Activated CD4-positive, alpha-beta T cell treated with anti-CD3 and anti-CD28 coated beads, Interleukin-2, amount 50 U/mL, for 48 hours (primary cell): ENCODE measurements at regions not wholly inside any gene's neighbourhood (a gene's known extent, or its start where the extent isn't known, plus 50 kb on each side); places are given as distances from the start of the nearest gene placed in this dataset.

ENCODE experiments used
- DNase-seq, 2 experiments: peaks; one replicate each; pipeline ENCODE4 v3.0.0-alpha.2; 2020

- no peak for DNase-seq
Observed at GRCh38 chr10:120984221-120984620, 133.1 kb downstream of the WDR11 start.

DNA sequence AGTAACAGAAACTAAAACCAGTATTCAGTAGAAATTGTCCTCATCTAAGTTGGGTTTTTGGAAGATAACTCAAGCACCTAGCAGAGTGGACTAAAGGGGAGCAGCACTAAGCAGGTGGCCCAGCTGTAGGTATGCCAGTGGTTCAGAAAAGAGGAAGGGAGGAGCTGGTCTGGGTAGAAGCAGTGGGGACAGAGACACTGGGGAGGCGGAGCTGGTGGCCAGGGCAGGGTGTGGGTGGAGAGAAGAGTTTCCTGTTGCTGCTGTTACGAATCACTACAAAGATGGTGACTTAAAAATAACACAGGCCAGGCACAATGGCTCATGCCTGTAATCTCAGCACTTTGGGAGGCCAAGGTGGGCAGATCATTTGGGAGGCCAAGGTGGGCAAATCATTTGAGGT is 136.2 kb downstream of the WDR11 start:
- no peak for DNase-seq

DNA sequence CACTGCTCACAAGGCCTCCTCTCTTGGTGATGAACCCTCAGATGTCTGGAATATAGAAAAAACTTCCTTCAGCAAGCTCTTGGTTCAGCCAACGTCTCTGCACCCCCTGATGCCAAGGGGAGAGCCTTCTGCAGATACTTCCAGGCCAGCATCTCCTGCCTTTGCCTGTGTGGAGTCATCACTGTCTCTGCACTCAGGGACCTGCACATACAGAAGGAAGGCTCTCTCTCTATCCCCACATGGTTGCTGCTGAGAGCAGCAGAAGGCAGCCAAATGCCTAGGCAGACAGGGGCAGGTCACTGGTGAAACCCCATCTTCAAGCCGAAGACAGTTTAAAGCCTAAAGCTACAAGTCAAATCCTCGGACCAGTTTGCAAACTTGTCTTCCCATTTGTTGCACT is 137.6 kb downstream of the WDR11 start:
- DNase-seq, result no peak

GRCh38 chr10:120989279-120989678 is 138.1 kb downstream of the WDR11 start:
- no peak for DNase-seq

- no peak for DNase-seq
Observed at GRCh38 chr10:120989996-120990598, 138.9 kb downstream of the WDR11 start.

DNA sequence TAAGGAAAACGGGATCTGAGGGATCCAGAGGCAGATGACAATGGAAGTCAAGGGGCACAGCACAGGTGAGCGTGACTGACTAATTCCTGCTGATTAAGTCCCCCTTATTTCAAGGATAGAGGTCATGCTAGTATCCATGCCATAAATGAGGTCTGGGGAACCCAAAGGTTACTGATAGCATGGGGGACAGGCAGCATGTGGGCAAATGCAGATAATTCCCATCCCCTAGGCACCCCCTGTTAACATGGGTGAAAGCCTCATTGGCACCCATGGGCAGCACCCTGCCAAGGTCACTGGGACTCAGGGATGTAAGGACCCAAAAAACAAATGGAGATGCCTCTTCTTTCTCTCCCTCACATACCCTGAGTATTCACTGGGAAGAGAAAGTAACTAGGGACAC is 139.7 kb downstream of the WDR11 start:
- no peak for DNase-seq

- DNase-seq, result no peak
Observed at GRCh38 chr10:120993089-120993488, 141.9 kb downstream of the WDR11 start.

DNA sequence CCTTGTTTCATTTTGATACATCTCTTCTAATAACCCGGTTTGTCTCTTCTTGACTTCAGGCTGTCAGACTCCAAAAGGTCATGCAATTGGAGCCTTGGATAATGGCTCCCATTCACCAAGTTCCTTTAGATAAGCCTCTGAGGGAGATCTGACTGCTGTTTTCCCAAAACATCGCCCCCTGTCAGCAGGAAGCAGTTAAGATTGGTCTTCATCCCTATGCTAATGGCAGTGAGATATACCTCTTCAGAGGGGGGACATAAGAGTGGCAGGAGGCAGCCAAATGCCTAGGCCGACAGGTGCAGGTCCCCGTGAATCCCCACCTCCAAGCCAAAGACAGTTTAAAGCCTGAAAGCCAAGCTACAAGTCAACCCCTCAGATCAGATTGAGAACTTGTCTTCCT is 144.6 kb downstream of the WDR11 start:
- DNase-seq, result no peak

- DNase-seq, result no peak
Observed at GRCh38 chr10:120996456-120997034, 145.4 kb downstream of the WDR11 start.

- no peak for DNase-seq
Observed at GRCh38 chr10:120997313-120997712, 146.2 kb downstream of the WDR11 start.

GRCh38 chr10:120997756-120998155 is 146.6 kb downstream of the WDR11 start:
- no peak for DNase-seq

GRCh38 chr10:120998251-120998650 is 147.1 kb downstream of the WDR11 start:
- DNase-seq, result no peak

DNA sequence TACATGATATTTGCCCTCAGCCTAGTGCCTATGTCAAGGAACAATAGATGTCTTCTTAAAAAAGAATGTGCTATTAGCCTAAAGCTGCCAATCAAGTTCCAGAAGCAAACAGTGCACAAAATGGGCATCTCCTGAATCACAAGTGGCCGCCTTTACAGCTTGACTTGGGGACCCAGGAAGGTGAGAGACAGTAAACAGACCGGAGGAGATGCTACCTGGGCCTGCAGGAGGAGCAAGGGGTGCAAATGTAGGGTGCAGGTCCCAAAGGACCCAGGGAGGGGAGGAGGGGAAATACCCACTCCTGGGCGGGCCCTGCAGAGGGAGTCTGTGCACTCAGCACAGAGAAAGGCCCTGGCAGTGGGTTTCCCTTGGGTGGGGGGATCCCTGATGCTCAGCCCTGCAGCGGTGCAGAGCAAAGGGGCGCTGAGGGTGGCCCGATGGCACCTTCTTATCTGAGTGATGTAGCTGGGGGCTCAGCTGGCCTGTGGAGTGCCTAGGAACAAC is 147.7 kb downstream of the WDR11 start:
- DNase-seq, result no peak

DNA sequence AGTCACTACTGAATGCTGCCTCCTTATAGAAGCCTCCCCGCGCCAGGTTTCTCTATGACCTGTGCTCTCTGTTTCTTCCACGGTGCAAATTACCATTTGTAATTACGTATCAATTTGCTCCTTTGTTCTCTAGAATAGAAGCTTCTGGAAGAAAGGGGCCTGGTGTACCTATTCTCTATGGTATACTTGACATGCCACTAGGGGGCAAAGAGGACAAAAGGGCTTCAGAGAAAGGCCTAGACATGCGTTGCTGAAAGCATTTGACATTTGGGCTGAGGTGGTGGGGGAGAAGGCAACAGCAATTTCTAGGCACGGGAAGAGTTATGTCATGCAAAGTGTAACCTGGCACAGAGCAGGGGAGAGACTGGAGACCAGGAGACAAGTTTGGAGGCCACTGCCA is 148.7 kb downstream of the WDR11 start:
- DNase-seq, result no peak

- DNase-seq, result no peak
Observed at GRCh38 chr10:121002586-121003205, 151.5 kb downstream of the WDR11 start.

DNA sequence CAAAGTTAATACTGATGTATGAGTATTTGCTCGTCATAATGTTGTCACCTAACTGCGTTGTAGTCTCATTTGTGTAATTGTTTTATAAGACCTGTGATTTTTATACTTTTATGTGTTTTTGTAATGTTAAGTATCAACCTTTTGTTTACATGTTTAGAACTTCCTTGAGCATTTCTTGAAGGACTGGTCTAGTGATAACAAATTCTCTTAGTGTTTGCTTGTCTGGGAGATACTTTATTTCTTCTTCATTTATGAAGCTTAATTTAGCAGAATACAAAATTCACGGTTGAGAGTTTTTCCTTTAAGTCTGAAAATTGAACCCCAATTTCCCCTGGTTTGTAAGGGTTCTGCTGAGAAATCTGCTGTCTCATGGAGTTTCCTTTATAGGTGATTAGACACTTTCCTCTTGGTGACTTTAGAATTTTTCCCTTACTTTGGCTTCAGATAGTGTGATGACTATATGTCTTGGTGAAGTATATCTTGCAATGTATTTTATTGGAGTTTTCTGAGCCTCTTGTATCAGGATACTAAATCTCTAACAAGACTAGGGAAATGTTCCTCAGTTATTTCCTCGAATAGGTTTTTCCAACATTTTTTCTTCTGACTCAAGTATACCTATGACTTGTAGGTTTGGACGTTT is 154.9 kb downstream of the WDR11 start:
- no peak for DNase-seq

DNA sequence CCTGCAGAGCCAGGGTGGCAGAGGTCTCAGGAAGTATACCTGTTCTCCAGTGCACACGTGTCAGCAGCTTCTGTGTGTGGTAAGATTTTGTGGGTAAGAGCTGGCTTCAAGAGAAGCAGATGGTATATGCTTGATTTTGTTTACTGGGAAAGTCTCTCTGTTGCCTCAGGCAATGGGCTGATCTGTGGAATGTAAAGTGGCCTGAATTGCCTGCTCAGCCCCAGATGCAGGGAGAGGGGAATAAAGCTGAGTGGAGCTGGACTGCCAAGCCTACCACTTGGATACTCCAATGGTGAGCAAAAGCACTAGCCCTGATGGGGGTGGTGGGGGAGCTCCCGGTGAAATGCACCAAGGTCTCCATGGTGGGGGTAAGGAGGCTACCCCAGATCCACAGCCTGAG is 156.1 kb downstream of the WDR11 start:
- no peak for DNase-seq

DNA sequence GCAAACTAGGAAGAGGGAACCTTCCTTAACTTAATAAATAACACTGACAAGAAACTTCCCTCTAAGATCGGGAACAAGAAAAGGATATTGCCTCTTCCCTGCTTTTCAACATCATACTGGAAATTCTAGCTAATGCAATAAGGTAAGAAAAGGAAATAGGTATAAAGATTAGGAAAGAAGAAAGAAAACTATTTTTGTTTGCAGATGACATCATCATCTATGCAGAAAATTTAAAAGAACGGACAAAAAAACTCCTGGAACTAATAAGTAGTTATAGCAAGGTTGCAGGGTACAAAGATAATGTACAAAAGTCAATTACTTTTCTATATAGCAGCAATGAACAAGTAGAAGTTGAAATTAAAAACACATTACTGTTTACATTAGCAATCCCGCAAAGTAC is 164.8 kb downstream of the WDR11 start:
- DNase-seq, result no peak

DNA sequence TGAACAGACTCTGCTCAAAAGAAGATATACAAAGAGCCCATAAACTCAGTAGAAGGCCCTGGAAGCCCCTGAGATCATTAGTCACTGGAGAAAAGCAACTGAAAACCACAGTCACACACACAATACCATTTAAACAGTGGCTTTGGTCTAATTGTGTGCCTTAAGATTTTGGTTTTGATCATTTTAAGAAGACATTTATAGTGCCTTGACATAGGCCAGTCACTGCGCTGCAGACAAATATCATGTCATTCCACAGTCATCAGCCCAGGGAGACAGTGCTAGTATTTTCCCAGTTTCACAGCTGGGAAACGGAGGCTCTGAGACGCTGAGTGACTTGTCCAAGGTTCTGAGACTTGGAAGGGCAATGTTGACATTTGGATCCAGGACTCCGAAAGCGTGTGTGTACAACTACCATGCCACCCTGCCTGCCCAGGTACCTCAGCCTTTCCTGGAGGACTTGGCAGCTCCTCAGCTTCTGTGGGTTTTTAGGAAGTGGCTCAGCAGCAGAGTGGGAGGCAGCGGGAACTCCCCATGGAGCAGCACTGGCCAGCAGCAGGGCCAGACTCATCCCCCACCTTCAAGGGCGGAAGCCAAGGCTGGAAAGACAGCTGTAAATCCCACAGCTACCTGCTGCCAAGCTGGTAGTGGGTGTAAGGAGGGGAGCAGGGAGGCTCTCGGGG is 173.9 kb downstream of the WDR11 start:
- DNase-seq, result no peak

GRCh38 chr10:121025731-121026130 is 174.6 kb downstream of the WDR11 start:
- no peak for DNase-seq

- no peak for DNase-seq
Observed at GRCh38 chr10:121027371-121027770, 176.2 kb downstream of the WDR11 start.

DNA sequence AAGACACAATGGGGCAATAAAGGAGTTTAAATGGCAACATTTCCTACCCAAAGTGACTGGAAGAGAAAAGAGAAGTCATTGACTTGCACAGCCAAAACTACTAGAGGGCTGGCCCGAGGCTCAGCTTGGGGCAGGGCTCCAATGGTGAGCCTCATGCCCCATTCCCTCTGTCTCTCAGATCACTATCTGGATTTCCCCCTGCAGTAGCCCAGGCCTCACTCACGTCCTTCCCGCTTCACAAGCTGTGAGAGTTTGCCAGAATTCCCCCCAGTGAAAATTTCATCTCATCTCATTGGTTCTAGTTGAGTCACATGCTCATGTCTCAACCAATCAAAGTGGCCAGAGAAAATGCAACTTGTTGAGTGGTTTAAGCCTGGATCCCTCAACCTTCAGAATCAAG is 181.3 kb downstream of the WDR11 start:
- DNase-seq, result no peak

DNA sequence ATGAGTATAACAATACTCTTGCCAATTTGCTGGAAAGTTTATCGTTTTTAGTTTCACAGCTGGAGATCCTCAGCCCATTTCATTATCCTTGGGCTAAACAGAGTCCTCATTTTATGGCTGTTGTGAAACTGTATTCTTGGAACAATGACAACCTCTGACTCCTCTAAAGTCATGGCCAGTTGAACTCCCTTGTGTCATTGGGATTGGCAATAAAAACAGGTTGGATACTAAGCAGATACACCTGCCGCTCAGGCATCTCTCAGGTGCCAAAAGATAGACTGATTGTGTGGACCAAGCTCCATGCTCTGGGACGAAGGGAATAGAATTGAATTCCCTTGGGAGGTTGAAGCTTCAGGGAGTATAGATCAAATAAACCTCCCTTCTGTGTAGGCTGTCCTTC is 182.2 kb downstream of the WDR11 start:
- DNase-seq, result no peak

GRCh38 chr10:121036431-121036830 is 185.3 kb downstream of the WDR11 start:
- no peak for DNase-seq
